ENCODE measurements at regions not wholly inside any gene's neighbourhood (a gene's known extent, or its start where the extent isn't known, plus 50 kb on each side); places are given as distances from the start of the nearest gene placed in this dataset.

- no peak for ATAC-seq (ENCODE audit: low FRiP score)
- TF ChIP-seq, protein P1, sequence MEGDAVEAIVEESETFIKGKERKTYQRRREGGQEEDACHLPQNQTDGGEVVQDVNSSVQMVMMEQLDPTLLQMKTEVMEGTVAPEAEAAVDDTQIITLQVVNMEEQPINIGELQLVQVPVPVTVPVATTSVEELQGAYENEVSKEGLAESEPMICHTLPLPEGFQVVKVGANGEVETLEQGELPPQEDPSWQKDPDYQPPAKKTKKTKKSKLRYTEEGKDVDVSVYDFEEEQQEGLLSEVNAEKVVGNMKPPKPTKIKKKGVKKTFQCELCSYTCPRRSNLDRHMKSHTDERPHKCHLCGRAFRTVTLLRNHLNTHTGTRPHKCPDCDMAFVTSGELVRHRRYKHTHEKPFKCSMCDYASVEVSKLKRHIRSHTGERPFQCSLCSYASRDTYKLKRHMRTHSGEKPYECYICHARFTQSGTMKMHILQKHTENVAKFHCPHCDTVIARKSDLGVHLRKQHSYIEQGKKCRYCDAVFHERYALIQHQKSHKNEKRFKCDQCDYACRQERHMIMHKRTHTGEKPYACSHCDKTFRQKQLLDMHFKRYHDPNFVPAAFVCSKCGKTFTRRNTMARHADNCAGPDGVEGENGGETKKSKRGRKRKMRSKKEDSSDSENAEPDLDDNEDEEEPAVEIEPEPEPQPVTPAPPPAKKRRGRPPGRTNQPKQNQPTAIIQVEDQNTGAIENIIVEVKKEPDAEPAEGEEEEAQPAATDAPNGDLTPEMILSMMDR (IDR thresholded peaks at IDR 0.05), result no peak
- DNase-seq (ENCODE audit: low spot score), result no peak
These were observed 198.2 kb upstream of the PLEKHG7 start for GRCh38 chr12:92504594-92504981.

GRCh38 chr12:92503971-92504593, 198.7 kb upstream of the PLEKHG7 start:
- ATAC-seq (ENCODE audit: low FRiP score) (no peak), DNase-seq (ENCODE audit: low spot score) (no peak)
- TF ChIP-seq, protein P1 (IDR thresholded peaks at IDR 0.05), result no peak

DNA sequence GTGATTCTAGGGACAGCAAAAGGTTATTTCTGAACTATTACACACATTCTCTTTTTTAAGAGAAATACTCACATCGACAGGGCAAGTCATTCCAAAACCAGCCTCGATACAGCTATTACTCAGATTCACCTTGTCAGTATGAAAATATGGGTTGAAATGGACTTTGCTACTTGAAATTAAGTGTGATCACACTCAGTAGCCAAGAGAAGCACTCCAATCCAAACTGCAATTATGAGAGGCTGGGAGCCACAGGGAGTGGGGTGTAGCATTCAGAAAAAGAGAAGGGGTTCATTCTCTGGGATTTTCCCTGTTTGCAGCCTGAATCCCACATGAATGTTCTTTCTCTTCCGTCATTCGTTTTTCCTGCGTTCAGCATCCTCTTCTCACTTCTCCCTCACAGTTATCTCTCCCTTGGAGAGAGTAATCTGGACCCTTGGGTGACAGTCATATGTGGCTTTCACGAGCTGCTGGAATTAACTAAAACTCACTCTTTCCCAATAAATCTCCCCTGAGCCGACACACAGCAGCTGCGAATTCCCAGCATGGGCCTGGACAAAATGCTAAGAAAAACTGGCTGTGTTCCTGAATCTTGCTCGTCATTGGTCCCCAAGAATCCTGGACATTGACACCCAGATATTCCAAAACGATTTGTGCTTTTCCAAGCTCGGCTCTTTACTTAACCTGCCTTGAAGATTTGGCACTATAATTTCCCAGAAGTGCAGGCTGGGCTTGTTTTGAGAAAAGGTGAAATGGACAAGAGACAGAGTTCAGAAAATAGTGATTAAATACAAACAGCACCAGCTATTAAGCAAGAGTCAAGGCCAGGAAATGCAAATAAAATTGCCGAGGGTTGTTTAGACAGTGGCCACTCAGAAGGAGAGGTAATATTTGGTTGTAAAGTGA, 199.5 kb upstream of the PLEKHG7 start:
- DNase-seq (ENCODE audit: low spot score) (no peak), ATAC-seq (ENCODE audit: low FRiP score) (no peak)
- TF ChIP-seq, protein P1 (IDR thresholded peaks at IDR 0.05), result no peak

- no peak for ATAC-seq (ENCODE audit: low FRiP score)
- TF ChIP-seq, protein P1 (IDR thresholded peaks at IDR 0.05), result no peak
- DNase-seq (ENCODE audit: low spot score), result no peak
These were observed 200.3 kb upstream of the PLEKHG7 start for GRCh38 chr12:92502417-92503028.

- DNase-seq (ENCODE audit: low spot score) (no peak), ATAC-seq (ENCODE audit: low FRiP score) (no peak)
- TF ChIP-seq, protein P1 (IDR thresholded peaks at IDR 0.05), result no peak
These were observed 206.0 kb upstream of the PLEKHG7 start for GRCh38 chr12:92496790-92497189.

DNA sequence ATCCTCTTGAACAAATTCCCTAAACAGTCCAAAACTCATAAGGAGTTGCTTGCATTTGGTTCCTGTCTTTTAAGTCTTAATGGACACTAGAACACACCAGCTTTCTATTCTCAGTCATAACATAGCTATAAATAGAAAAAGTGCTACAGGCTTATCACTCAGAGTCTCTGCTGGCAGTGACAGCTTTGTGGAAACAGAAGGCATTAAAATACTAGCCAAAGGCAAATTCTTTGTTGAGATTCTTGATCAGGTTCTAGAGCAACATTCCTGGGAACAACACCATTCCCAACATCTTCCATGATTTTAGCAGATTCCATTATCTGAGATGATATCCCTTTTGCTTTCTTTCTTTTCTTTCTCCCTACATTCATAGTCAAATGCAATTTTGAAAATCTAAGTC, 207.7 kb upstream of the PLEKHG7 start:
- no peak for DNase-seq (ENCODE audit: low spot score)
- TF ChIP-seq, protein P1 (IDR thresholded peaks at IDR 0.05), result no peak
- no peak for ATAC-seq (ENCODE audit: low FRiP score)
